Spleen (tissue), 7 donors: ENCODE measurements at regions not wholly inside any gene's neighbourhood (a gene's known extent, or its start where the extent isn't known, plus 50 kb on each side); places are given as distances from the start of the nearest gene placed in this dataset.

Source experiments
- POLR2A ChIP-seq, 3 donors: fragments of 450-650 bp; IDR thresholded peaks; one replicate each; pipeline ENCODE4 v1.5.1; 2017; ENCODE audit warnings: antibody characterized with exemption in 3 of 3, mild to moderate bottlenecking in 1 of 3
- POLR2AphosphoS5 ChIP-seq, 3 donors: sonication (generic); formaldehyde crosslinking; IDR thresholded peaks; one replicate each; pipeline ENCODE4 v1.5.1; 2017; ENCODE audit warnings: antibody characterized with exemption in 3 of 3
- TF ChIP-seq, protein P1 (sequence below), 11 experiments: fragments of 200-600 bp in 7 of 11; fragments of 450-650 bp in 4 of 11; sonication (generic) in 4 of 11; IDR thresholded peaks in 8 of 11; conservative IDR thresholded peaks in 3 of 11; 1 replicate in 7 of 11; 2 replicates in 4 of 11; pipeline versions ENCODE4 v1.4.0 to v1.8.0; 2016 to 2021; ENCODE audit warnings: antibody characterized with exemption in 11 of 11, inconsistent platforms in 4 of 11, mild to moderate bottlenecking in 1 of 11
- donor health status: DM: no; HTN: no; CAD: no; lungs with moderate emphysema.
- donor health status: DM: no; HTN: no; CAD: no.
- donor health status: DM: no; HTN: no; CAD: no.

DNA sequence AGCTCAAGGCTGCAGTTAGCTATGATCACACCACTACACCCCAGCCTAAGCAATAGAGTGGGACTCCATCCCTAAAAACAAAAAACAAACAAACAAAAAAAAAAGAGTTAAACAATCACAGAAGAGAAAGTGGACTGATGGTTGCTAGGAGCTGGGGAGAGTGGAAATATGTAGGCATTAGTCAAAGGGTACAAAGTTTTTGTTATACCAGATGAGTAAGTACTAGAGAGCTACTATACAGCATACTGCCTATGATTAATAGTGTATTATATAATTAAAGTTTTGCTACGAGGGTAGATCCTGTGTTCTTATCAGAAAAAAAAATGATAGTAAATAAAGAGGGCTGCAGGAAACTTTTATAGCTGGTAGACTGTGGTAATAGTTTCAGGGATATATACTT lies 538.6 kb downstream of the ELAVL2 start:
- TF ChIP-seq, protein P1, sequence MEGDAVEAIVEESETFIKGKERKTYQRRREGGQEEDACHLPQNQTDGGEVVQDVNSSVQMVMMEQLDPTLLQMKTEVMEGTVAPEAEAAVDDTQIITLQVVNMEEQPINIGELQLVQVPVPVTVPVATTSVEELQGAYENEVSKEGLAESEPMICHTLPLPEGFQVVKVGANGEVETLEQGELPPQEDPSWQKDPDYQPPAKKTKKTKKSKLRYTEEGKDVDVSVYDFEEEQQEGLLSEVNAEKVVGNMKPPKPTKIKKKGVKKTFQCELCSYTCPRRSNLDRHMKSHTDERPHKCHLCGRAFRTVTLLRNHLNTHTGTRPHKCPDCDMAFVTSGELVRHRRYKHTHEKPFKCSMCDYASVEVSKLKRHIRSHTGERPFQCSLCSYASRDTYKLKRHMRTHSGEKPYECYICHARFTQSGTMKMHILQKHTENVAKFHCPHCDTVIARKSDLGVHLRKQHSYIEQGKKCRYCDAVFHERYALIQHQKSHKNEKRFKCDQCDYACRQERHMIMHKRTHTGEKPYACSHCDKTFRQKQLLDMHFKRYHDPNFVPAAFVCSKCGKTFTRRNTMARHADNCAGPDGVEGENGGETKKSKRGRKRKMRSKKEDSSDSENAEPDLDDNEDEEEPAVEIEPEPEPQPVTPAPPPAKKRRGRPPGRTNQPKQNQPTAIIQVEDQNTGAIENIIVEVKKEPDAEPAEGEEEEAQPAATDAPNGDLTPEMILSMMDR (IDR thresholded peaks at IDR 0.05 in 8 of 11, conservative IDR thresholded peaks at IDR 0.05 in 3 of 11), result no peak
- TF ChIP-seq POLR2A (IDR thresholded peaks at IDR 0.05) (no peak), POLR2AphosphoS5 (IDR thresholded peaks at IDR 0.05) (no peak)
